DMS79 (cell line): ENCODE measurements at regions not wholly inside any gene's neighbourhood (a gene's known extent, or its start where the extent isn't known, plus 50 kb on each side); places are given as distances from the start of the nearest gene placed in this dataset.
A peak's percentile ranks its signal among the peaks of the same experiment; 100 is the strongest.

ENCODE experiments used
- DNase-seq: peaks from one replicate; lab custom pipeline; 2025; lab: John Stamatoyannopoulos, UW

DNA sequence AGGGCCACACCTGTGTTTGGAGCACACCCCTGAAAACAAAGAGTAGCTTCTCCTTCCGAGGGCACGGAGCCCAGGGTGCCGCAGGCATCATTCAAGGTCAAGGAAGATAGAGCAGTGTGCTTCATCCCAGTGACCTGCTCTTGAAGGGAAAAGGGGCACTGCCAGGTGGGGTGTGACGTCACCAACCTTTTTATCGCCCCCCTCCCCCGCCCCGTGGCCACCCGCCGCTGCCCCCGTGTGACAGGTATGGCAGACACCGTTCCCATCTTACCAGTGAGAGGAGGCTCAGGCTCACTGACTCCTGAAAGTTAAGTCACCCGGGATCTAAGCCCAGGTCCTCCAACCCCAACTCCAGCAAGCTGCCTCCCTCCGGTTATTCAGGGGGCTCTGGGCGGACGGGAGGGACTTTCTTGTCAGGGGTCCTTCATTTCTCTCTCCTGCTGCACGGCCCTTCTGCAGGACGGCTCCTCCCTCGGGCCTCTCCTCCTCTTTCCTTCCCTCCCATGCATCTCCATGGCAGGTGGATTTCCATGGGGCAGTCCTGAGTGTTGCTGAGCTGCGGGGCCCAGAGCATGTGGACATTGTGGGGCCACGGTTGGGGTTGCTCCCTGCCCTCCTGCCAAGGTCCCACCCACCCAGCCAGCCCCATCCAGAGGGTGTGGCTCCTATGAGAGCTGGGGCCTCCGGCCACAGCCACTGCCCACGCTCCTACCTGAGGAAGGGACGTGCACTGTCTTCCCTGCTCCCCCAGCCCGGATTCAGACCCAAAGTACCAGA lies 114.1 kb upstream of the HDAC4 start:
- no peak for DNase-seq

DNA sequence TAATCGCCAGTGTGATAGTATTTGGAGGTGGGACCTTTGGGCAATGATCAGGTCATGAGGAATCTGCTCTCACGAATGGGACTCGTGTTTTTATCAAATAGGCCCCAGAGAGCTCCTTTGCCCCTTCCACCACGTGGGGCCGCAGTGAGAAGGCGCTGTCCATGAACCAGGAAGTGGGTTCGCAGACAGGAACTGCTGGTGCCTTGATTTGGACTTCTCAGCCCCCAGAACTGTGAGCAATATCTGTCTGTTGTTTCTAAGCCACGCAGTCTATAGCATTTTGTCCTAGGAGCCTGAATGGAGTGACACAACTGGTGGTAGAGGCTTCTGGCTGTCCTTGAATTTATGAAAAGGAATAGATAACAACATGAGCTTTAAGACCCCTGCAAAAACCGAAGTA lies 111.2 kb upstream of the HDAC4 start:
- DNase-seq = no peak

DNA sequence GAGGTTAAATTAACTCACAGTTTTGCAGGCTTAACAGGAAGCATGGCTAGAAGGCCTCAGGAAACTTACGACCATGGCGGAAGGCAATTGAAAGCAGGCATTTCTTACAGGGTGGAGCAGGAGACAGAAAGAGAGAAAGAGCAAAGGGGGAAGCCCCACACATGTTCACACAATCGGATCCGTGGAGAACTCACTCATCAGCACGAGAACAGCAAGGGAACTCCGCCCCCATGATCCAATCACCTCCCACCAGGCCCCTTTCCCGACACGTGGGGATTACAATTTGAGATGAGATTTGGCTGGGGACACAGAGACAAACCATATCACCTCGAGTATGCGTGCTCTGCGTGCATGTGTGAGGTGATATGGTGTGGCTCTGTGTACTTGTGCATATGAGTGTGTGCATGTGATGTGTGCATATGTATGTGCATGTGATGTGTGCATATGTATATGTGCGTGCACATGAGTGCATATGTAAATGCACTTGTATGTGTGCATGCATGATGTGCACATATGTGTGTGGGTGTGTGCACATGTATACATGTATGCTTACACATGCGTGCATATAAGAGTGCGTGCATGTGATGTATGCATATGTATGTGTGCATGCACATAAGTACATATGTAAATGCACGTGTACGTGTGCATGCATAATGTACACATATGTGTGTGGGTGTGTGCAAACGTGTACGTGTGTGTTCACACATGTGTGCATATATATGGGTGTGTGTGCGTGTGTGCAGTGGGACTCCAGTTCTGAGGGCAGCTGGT lies 108.7 kb upstream of the HDAC4 start:
- DNase-seq = no peak

DNA sequence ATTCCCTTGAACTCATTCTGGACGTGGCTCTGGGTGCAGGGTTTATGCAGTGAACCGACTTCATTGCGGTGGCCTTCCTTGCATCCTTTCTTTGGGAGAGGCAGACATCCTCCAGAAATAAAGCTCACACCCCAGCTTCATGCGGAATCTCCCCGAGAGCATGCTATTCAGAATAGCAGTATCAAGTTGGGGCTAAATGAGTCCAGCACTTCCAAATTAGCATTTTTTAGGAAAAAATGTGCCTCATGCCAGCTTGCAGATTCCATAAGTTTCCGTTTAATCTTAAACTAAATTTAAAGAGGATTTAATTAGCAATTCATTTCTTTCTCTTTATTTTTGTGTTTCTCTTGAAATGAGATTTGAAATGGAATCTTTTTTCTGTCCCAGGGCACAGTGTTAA lies 107.4 kb upstream of the HDAC4 start:
- DNase-seq = no peak

DNA sequence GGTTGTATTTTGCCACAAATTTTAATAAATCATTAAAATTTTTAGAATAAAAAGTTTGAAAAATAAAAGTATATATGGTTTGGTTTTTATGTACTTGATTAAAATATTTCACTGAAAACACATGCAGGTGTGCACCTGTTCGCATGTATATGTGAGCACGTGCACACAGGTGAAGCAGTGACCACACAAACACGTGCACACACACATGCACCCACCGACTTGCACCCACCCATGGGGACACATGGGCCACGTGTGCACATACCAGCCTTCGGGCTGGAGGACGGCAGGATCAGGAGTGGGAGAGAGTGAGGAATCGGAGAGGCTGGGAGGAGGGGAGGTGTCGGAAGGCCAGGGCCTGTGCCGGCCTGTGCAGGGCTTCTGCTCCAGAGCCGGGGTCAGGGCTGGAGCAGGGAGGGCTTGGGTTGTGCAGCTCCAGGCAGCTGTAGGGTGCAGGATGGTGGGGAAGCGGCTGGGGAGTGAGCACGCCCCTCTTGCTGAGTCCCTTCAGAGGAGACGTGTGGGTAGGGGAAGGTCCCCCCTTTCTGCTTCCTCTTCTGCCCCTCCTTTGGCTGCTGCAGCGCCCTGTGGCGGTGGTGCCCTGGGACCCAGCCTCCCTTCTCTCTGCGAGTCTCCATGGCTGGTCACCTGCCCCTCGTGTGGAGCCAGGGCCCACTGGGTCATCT lies 106.9 kb upstream of the HDAC4 start:
- no peak for DNase-seq

DNA sequence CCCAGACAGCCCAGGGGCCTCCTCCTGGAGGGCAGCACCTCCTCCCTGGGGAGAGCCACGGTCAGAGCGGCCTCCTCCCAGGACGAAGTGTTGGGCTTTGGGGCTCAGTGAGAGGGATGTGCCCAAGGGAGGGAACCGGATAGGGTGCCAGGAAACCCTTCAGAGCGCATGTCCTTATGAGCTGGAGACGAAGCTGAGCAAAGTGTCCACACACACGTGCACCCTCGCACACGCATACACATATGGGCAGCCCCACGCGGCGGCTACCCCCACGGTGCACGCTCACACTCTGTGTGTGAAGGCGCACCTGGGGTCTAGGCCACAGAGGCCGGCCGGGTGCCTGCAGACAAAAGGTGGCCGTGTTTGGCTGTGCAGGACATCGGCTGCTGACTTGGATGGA lies 106.1 kb upstream of the HDAC4 start:
- no peak for DNase-seq

DNA sequence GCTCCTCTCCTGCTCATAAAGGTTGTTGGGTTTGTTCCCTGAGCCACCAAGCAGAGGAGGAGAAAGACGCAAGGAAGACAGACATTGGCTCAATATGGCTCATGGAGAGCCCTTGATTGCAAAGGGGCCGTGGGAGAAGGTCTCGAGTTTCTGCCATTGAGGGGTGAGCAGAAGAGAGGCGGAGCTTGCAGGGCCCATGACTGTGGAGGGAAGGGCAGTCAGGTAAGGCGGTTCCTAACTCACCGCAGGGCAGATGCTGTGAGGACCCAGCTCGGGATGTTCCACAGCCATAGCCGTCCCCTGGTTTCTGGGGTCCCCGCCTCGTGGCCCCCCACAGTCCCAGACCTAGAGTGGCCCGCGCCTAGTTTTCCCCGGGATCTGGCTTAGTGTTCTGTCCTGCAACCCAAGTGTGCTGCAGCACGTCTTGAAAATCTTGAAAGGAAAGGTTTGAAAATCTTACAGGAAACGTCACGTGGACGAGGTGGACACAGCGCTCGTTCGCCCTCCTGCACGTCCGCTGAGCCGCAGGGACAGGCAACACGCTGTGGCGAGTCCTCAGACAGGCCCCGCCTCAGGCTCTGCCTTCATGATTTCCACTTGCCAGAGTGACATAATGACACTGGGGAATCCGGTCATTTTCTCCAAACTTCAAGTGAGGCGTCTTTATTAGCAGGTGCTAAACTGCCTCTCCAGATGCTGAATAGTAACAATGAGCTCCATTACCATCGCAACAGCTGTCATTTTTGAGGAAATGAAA lies 105.5 kb upstream of the HDAC4 start:
- DNase-seq = peak; percentile 85

DNA sequence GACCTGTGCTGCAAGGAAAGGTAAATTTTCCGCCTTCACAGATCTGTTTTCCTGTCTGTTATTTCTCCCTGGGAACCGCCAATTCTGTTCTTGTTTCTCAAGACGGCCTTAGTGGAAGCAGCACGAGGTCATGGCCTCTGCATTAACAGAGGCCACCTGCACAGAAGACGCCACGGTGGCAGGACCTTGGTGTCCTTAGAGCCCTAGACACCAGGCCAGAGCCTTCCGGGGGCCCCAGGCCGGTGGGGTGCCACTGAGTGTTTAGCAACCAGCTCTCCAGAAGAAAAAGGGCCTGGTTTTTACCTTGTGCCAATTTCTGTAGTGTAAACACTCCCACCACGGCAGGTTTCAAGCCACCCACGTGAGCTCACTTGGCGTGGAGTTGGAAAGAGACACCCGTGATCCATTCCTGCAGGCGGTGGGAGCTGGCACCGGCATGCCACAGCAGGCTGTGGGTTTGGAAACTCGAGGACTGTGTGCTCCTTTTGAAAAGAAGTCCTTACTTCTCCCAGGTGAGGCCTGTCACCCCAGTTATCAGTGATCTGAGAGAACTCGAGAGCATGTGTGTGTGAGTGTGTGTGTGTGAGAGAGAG lies 103.9 kb upstream of the HDAC4 start:
- DNase-seq = no peak

DNA sequence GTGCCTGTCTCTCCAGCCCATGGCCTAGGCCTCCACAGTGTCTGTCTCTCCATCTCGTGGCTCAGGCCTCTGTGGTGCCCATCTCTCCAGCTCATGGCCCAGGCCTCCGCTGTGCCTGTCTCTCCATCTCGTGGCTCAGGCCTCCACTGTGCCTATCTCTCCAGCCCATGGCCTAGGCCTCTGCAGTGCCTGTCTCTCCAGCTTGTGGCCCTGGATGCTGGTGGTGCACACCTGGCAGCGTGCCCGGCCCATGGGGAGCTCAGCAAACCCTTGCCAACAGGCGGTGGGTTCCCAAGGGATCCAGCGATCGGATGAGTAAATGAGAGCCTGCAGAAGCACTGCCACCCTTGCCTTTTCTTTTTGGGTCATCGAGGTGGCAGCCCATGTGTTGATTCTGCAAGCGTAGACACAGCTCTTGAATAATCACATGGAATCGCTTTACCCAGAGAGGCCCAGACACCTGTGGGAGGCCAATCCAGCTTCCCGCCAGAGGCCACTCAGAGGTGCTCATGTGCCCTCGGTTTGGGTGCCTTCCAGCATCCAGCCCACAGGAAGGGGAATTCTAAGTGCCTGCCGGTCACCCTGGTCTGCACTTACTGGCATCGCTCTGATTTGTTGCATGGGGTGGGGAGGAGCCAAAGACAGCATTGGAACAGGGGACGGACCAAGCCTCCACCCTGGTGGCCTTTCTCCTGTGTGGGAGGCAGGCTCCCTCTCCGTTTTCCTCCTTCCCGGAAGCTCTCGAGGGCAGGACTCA lies 101.8 kb upstream of the HDAC4 start:
- peak; percentile 97 for DNase-seq

DNA sequence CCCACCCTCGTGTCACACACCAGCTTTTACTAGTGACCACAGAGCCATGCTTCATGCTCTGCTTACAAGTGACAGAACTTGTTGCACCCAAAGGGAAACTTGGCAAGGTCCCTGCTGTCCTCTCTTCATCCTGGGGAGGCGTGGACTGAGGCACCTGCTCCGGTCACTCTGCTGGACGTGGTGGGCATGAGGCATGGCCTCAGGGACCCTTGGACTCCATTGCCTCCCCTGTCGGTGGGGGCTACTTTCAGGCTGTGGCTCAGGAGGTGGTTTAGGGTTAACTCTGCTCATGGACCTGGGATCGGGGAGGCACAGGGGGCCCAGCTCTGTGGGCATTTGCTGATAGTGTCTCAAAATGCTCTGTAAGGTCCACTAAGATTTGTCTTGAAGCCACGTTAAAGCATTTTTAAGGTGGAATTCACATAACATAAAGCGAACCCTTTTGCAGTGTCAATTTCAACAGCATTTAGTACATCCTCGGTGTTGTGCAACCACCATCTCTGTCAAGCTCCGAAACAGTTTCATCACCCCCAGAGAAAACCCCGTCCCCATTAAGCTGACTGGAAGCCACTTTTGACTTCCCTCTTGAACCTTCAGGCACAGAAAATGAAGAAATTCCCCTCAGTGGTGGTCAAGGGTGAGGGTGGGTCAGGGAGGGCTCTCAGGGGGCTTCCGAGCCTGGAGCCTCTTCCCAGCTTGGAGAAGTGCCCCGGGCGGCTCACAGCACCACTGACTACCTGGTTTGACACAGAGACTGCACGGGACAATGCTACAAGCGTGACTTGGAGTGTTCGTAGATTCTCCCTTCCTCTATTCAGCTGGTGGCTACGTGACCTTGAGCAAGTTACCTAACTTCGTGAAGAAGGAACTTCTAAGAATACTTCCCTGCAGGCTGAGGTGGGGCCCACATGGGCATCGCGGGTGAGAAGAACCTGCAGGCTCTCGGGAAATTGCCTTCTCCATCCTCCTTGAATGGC lies 100.0 kb upstream of the HDAC4 start:
- no peak for DNase-seq

DNA sequence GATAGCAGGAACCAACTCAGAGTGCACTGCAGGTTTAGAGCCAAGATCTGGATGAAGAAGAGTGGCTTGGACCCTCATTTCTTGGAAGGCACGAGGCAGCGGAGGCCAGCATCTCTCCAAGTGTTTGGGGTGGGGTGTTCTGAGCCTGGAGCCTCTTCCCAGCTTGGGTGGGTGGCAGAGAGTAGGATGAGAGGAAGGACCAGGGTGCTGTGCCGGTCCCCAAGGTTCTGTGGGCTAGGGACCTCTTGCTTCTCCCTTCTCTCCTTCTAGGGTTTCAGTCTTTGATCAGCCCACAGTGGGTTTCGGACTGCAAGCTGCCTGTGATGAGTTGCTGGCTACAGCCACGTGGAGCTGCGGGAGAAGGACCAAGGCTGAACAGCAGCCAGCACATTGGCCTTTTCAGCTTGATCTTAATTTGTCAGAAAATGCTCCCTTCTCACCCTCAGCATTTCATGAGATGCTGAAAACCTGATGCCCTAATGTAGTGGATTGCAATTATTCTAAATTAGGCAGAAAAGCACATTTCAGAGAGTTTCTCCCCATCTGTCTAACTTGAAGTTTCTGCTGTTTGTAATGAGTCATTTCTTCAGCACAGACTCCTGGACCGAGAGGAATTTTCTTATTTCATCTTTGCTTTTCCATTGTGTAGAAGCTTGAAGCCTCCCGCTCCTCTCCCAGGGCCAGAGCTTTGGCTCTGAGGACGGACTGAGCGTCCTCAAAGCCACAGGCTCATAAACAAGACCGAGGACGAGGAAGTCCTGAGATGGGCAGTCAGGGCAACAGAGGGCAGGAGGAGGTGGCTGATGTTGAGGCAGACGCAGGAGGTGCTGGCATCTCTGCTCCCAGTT lies 99.1 kb upstream of the HDAC4 start:
- DNase-seq = no peak

DNA sequence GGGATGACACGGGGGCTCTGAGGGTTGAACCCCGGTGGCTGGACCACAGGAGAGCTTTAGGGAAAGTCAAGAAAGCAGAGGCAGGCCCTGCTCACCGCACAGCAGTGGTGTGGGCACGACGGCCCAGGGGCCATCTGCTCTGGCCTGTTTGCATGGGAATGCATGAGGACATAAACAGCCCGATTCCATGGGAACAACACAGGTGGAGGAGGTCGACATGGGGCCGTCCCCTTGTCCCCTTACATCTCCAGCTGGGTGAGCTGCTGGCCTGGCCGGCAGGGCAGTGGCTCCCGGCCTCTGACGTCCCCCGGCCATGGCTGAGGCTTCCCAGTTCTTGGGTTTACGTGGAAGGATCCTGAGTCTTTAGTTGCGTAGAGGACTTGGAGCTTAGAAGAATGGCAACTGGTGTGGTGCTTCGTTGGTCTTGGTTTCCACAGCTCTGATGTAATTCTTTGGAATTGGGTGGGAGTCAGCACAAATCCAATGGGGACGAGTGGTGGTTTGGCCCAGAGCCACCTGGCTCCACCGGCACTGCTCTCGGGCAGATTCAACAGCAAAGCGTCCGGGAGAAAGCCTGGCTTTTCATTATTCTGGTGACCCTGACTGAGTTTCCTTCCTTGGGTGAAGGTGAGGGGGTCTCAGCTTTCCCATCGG lies 98.3 kb upstream of the HDAC4 start:
- peak; percentile 68 for DNase-seq

DNA sequence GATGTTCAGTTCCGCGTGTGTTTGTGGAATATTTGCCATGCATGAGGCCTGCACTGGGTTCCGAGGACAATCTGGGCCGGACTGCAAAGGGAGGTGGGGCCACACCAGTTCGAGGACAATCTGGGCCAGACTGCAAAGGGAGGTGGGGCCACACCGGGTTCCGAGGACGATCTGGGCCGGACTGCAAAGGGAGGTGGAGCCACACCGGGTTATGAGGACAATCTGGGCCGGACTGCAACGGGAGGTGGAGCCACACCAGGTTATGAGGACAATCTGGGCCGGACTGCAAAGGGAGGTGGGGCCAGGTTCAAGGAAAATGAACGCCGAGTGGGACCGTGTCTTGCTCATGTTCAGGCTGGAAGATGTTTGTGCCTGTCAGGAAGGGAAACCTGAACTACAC lies 97.8 kb upstream of the HDAC4 start:
- no peak for DNase-seq

DNA sequence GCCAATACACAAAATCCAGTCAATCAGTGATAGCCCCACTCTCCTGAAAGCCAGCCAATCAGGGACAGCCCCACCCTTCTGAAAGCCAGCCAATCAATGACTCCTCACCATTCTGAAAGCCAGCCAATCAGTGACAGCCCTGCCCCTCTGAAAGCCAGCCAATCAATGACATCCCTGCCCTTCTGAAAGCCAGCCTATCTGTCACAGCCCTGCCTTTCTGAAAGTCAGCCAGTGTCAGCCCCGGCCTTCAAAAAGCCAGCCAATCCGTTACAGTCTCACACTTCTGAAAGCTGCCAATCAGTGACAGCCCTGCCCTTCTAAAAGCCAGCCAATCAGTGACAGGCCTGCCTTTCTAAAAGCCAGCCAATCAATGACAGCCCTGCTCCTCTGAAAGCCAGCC lies 95.9 kb upstream of the HDAC4 start:
- DNase-seq = no peak

DNA sequence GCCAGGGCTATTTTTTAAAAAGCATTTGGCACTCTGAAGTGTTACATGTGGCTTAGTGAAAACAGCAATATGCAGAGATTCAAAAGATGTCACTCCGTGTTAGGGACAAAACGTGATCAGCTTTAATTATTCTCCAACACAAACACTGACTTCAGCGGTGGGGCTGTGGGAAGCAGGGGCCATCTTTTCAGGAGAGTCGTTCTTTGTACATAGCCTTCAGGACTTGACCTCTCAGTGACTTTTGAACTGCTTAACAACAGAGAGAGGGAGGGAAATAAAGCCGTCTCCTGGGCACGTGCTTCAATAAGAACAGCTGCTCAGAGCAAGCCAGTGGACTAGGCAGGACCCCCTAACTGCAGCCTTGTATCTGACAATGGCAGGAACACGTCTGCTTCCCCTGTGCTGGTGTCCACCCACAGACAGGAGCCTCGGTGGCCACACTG lies 95.0 kb upstream of the HDAC4 start:
- no peak for DNase-seq

DNA sequence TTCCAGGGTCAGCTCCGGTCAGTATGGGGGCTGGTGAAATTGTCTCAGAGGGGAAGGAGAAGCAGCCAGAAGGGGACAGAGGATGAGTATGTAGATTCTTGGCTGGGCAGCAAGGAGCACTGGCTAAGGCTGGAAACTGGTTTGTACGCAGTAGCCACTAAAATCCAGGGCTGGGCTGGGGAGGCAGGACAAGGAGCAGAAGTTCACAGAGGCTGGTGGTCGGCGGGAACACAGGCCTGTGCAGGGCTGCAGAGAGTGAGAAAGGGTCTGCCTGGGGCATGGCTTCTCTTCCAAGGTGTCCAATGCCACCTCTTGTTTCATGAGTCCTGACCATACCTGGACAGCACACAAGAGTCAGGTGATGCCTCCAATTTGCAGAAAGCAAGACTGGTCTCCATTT lies 94.4 kb upstream of the HDAC4 start:
- no peak for DNase-seq

DNA sequence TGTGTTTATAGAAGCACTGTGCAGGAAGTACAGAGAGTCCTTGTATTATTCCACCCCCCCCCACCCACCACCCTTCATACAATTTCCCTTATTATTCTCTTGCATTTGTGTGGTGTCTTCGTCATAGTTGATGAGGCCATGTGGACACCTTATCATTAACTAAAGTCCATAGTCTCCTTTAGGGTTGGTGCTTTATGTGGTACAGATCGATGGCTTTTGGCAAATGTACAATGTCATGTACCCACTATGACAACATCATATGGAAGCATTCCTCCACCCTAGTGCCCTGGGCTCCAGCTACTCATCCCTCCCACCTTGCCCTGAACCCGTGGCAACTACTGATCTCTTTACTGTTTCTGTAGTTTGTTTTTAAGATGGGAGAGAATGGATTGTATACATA lies 93.8 kb upstream of the HDAC4 start:
- DNase-seq = no peak

DNA sequence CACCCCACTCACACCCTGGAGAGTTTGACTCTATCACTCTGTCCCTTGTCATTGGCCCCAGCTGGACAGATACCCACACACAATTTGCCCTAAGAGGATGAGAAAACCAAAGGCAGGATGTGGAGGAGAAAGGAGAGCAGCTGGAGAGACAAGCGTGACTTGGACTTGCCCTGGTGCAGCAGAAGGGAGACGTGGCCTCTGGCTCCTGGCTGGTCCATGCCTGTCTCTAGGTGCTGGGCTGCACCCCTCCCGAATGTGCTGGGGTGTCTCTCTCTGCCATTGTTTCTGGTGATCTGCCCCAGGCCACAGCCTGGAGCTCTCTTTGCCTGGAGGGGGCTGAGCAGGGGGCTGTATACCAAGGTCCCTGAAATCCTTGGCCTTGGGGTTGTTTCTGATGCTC lies 88.7 kb upstream of the HDAC4 start:
- DNase-seq = no peak
